GM23248 (cell line): ENCODE measurements at regions not wholly inside any gene's neighbourhood (a gene's known extent, or its start where the extent isn't known, plus 50 kb on each side); places are given as distances from the start of the nearest gene placed in this dataset.

Experiments
- EZH2 ChIP-seq: fragments of 200-600 bp; sonication (generic); IDR thresholded peaks from 2 replicates; pipeline ENCODE4 v1.6.1; 2018; ENCODE audit warnings: antibody characterized with exemption, mild to moderate bottlenecking; ENCODE audit not compliant: insufficient read depth, poor library complexity, severe bottlenecking
- EZH2phosphoT487 ChIP-seq: fragments of 200-600 bp; sonication (generic); IDR thresholded peaks from 2 replicates; pipeline ENCODE4 v1.6.1; 2018; ENCODE audit warnings: antibody characterized with exemption, moderate library complexity, mild to moderate bottlenecking, low read depth; ENCODE audit not compliant: insufficient read depth

DNA sequence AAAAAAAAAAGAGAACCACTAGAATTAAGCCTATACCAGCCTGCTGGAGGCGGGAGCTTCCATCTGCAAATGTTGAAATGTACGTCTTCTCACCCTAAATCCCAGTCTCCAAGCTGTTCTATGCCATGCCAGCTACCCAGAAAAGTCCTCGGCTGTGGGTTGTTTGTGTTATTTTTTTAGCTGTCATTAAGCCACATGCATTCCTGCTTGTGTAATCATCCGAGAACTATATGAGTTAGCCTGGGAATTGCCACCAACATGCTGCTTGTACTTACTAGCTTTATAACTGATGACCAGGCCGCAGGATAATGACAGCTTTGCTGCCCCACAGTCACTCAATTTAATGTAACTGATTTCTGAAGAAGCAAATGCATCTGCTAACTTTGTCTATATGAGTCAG, 313.9 kb upstream of the SALL1 start:
- no peak for TF ChIP-seq EZH2
- no peak for TF ChIP-seq EZH2phosphoT487
